Trophoblast cell (in vitro differentiated cells and primary cell): ENCODE measurements at regions not wholly inside any gene's neighbourhood (a gene's known extent, or its start where the extent isn't known, plus 50 kb on each side); places are given as distances from the start of the nearest gene placed in this dataset.

Source experiments
- DNase-seq, 2 donors: peaks; one replicate each; pipeline ENCODE4 v3.0.0-alpha.2; 2016
- H2AFZ ChIP-seq: 2 replicates; pipeline ENCODE4 v1.6.1; 2013; ENCODE audit warnings: low read length, moderate library complexity, mild to moderate bottlenecking; ENCODE audit not compliant: insufficient read depth, poor library complexity
- H2AK5ac ChIP-seq: 2 replicates; pipeline ENCODE4 v1.6.1; 2013; ENCODE audit warnings: mild to moderate bottlenecking, low read length
- H2BK120ac ChIP-seq: 2 replicates; pipeline ENCODE4 v1.6.1; 2013; ENCODE audit warnings: low read length, mild to moderate bottlenecking, moderate library complexity; ENCODE audit not compliant: insufficient read depth, poor library complexity
- H2BK12ac ChIP-seq: 2 replicates; pipeline ENCODE4 v1.6.1; 2013; ENCODE audit warnings: mild to moderate bottlenecking, low read length, moderate library complexity
- H2BK5ac ChIP-seq: 2 replicates; pipeline ENCODE4 v1.6.1; 2013; ENCODE audit warnings: low read length, low read depth, moderate library complexity, mild to moderate bottlenecking; ENCODE audit not compliant: poor library complexity
- H3K14ac ChIP-seq: 2 replicates; pipeline ENCODE4 v1.6.1; 2013; ENCODE audit warnings: mild to moderate bottlenecking, low read length
- H3K18ac ChIP-seq: 2 replicates; pipeline ENCODE4 v1.6.1; 2013; ENCODE audit warnings: mild to moderate bottlenecking, low read length
- H3K23ac ChIP-seq: 2 replicates; pipeline ENCODE4 v1.6.1; 2013; ENCODE audit warnings: low read length
- H3K27ac ChIP-seq: 2 replicates; pipeline ENCODE4 v1.5.1; 2013; ENCODE audit warnings: low read depth, mild to moderate bottlenecking, inconsistent platforms, low read length, moderate library complexity
- H3K27me3 ChIP-seq: 2 replicates; pipeline ENCODE4 v1.6.1; 2013; ENCODE audit warnings: inconsistent platforms, mild to moderate bottlenecking, low read length, moderate library complexity; ENCODE audit not compliant: insufficient read depth
- H3K36me3 ChIP-seq, 2 experiments: 1 replicate in 1 of 2; 2 replicates in 1 of 2; pipeline ENCODE4 v1.6.1; 2013; ENCODE audit warnings: low read length in 2 of 2, mild to moderate bottlenecking in 2 of 2, moderate library complexity in 1 of 2; ENCODE audit not compliant: insufficient read depth in 2 of 2, control insufficient read depth in 1 of 2
- H3K4ac ChIP-seq: 2 replicates; pipeline ENCODE4 v1.6.1; 2013; ENCODE audit warnings: low read depth, mild to moderate bottlenecking, low read length, moderate library complexity
- H3K4me1 ChIP-seq, 2 experiments: 1 replicate in 1 of 2; 2 replicates in 1 of 2; pipeline ENCODE4 v1.6.1; 2013; ENCODE audit warnings: low read length in 2 of 2, mild to moderate bottlenecking in 2 of 2, moderate library complexity in 1 of 2; ENCODE audit not compliant: insufficient read depth in 2 of 2, control insufficient read depth in 1 of 2
- H3K4me2 ChIP-seq: 2 replicates; pipeline ENCODE4 v1.6.1; 2013; ENCODE audit warnings: inconsistent platforms, mild to moderate bottlenecking, low read length, moderate library complexity
- H3K4me3 ChIP-seq: 2 replicates; pipeline ENCODE4 v1.5.1; 2013; ENCODE audit warnings: mild to moderate bottlenecking, low read depth, low read length, inconsistent platforms
- H3K79me1 ChIP-seq: one replicate; pipeline ENCODE4 v1.6.1; 2013; ENCODE audit warnings: low read length
- H3K79me2 ChIP-seq: 2 replicates; pipeline ENCODE4 v1.6.1; 2013; ENCODE audit warnings: low read length, mild to moderate bottlenecking; ENCODE audit not compliant: control insufficient read depth, insufficient read depth, poor library complexity
- H3K9ac ChIP-seq: 2 replicates; pipeline ENCODE4 v1.6.1; 2013; ENCODE audit warnings: mild to moderate bottlenecking, low read length
- H3K9me3 ChIP-seq: 2 replicates; pipeline ENCODE4 v1.6.1; 2013; ENCODE audit warnings: low read depth, mild to moderate bottlenecking, control low read depth, inconsistent platforms, low read length; ENCODE audit not compliant: insufficient read depth
- H4K12ac ChIP-seq: 2 replicates; pipeline ENCODE4 v1.6.1; 2013; ENCODE audit warnings: low read depth, mild to moderate bottlenecking, low read length, moderate library complexity
- H4K8ac ChIP-seq: 2 replicates; pipeline ENCODE4 v1.6.1; 2013; ENCODE audit warnings: low read depth, mild to moderate bottlenecking, low read length, moderate library complexity
- H4K91ac ChIP-seq: one replicate; pipeline ENCODE4 v1.6.1; 2013; ENCODE audit warnings: low read depth, mild to moderate bottlenecking, low read length, moderate library complexity
- WGBS: extraction: QIAGEN DNeasy Blood & Tissue Kit; methylation state at CpG from one replicate; pipeline ENCODE4 v1.1.7; 2013; ENCODE audit warnings: missing lambda C conversion rate; ENCODE audit not compliant: insufficient read length, insufficient coverage; ENCODE audit errors: extremely low coverage; 5-methylcytosine and 5-hydroxymethylcytosine counted together

DNA sequence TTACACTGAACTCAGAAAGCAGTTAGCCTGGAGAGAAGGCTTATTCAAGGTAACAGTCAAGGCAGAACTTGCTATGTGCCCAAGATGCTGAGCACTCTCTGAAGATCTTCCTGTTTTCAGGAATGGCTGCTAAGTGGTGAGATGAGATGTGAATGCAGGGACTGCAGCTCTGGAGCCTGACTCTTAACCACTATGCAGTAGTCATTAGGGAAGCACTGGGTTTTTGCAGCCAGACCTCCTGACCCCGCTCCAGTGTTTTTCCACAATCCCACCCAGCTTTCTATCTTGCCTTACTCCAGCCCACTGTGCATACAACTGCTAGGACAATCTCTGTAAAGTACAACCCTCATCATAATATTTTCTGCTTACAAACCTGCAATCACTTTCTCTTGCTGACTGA, 95.2 kb upstream of the LNX1 start:
- H3K4me2 ChIP-seq = no peak overlapping the region
- no peaks in the 10 kb centered on the region for H3K9me3 ChIP-seq
- no peaks in the 10 kb centered on the region for H3K27me3 ChIP-seq
- H4K91ac ChIP-seq = no peak overlapping the region
- no peak overlapping the region for H3K4ac ChIP-seq
- no peak overlapping the region for H2BK120ac ChIP-seq
- H3K18ac ChIP-seq = no peak overlapping the region
- H3K9ac ChIP-seq = no peak overlapping the region
- no peak overlapping the region for H2BK12ac ChIP-seq
- no peak overlapping the region for H3K23ac ChIP-seq
- no peak for DNase-seq
- no peaks in the 10 kb centered on the region for H3K79me1 ChIP-seq
- no CpG with 5 or more reads among the region's 1 CpG for WGBS
- no peak overlapping the region for H4K12ac ChIP-seq
- no peak overlapping the region for H2AFZ ChIP-seq
- no peaks in the 10 kb centered on the region for H3K36me3 ChIP-seq
- H3K14ac ChIP-seq = no peak overlapping the region
- H3K27ac ChIP-seq = no peak overlapping the region
- H3K4me1 ChIP-seq = no peaks in the 10 kb centered on the region
- no peak overlapping the region for H3K4me3 ChIP-seq
- no peak overlapping the region for H4K8ac ChIP-seq
- no peak overlapping the region for H2BK5ac ChIP-seq
- H3K79me2 ChIP-seq = no peaks in the 10 kb centered on the region
- H2AK5ac ChIP-seq = no peak overlapping the region

DNA sequence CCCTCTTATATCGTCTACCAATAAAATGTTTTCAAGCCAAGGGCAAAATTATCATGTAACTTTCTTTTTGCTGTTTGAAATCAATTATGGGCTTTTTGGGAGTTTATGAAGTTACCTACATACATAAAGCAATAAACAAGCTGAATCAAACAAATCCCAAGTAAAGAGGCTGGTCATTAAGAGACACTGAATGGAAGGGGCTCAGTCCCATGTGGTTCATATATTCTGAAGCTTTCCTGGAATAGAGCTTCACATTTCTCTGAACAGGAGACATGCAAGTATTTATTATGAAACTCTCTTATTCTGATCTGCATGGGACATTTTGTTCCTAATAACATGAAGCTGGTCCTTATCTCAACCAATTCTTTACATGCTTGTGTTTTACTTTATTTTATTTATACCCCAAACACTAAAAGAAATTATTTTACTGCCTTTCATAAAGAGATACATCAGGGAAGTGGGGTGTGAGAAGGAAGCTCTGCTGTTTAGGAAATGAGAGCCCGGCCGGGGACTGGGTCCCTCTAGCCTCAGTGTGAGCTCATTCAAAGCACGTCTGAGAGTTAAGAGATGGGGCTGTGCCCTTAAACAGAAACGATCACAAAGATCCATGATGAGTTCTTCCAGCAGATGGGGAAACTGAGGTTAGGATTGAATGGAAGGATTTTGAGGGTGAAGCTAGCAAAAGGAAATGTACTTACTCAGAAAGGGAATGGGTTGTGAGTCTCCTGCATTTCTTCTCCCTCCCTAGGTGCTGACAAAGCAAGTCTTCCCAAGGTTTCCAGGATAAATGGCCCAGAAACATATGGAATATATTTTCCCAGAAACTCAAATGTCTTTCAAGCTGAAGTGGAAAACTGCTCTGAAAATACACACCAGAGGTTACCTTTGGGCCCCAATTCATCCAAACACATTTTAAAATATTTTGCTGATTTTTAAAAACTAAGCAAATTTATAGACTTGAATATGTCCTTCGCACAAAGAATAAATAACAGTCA, 93.1 kb upstream of the LNX1 start:
- no peak for DNase-seq
- no CpG with 5 or more reads among the region's 6 CpGs for WGBS
- H2BK120ac ChIP-seq = no peak overlapping the region
- H3K23ac ChIP-seq = no peak overlapping the region
- no peaks in the 10 kb centered on the region for H3K9me3 ChIP-seq
- H3K27ac ChIP-seq = no peak overlapping the region
- H3K27me3 ChIP-seq = no peaks in the 10 kb centered on the region
- H3K4me1 ChIP-seq = no peaks in the 10 kb centered on the region
- no peak overlapping the region for H3K4me2 ChIP-seq
- H3K4ac ChIP-seq = no peak overlapping the region
- H3K36me3 ChIP-seq = no peaks in the 10 kb centered on the region
- H3K9ac ChIP-seq = no peak overlapping the region
- no peak overlapping the region for H4K12ac ChIP-seq
- no peak overlapping the region for H2BK5ac ChIP-seq
- H3K18ac ChIP-seq = no peak overlapping the region
- H2BK12ac ChIP-seq = no peak overlapping the region
- no peak overlapping the region for H2AK5ac ChIP-seq
- no peak overlapping the region for H3K4me3 ChIP-seq
- no peak overlapping the region for H2AFZ ChIP-seq
- no peak overlapping the region for H4K8ac ChIP-seq
- no peak overlapping the region for H3K14ac ChIP-seq
- H3K79me2 ChIP-seq = no peaks in the 10 kb centered on the region
- H3K79me1 ChIP-seq = no peaks in the 10 kb centered on the region
- no peak overlapping the region for H4K91ac ChIP-seq

DNA sequence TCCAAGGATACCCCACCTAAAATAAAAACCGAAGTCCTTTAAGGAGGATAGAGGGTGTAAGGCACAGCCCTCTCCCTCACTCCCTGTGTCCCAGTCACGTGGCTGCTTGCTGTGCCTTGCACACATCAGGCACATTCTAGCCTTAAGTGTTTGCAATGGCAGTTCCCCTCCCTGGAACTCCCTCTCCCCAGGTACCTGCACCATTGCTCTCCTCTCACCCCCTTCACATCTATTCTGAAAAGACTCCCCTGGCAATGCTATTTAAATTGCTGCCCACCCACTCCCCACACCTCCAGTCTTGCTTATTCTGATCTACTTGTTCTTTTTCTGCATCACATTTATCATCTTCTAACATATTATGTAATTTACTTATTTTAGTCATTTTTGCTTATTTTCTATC, 91.6 kb upstream of the LNX1 start:
- H2AFZ ChIP-seq = no peak overlapping the region

DNA sequence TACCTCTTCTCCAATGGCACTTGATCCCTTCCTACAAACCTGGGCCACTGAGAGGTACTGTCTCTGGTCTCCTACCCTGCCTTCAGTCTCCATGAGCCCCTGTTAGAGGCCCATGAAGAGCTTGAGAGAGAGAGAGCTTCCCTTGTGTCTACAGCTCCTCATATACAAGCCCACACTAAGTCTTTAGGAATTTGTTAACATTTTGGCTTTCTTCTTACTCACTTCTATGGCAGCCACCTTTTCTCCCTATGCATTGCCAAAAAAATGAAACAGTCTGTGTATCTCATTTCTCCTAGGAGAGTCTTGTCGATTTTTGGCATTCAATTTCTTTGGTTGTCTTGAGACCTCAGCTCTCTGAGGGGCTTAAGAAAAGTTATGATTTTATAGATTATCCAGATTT, 90.9 kb upstream of the LNX1 start:
- no peak overlapping the region for H4K91ac ChIP-seq
- H3K4me2 ChIP-seq = no peak overlapping the region
- H3K79me2 ChIP-seq = no peaks in the 10 kb centered on the region
- H3K79me1 ChIP-seq = no peaks in the 10 kb centered on the region
- peak in 1 of 2 donors; percentile 31 for DNase-seq
- H3K36me3 ChIP-seq = no peaks in the 10 kb centered on the region
- H3K14ac ChIP-seq = no peak overlapping the region
- H3K4ac ChIP-seq = no peak overlapping the region
- no peak overlapping the region for H3K9ac ChIP-seq
- WGBS = no CpG with 5 or more reads among the region's 1 CpG
- H2AK5ac ChIP-seq = no peak overlapping the region
- H3K27me3 ChIP-seq = no peaks in the 10 kb centered on the region
- no peak overlapping the region for H2AFZ ChIP-seq
- no peak overlapping the region for H3K23ac ChIP-seq
- no peak overlapping the region for H4K12ac ChIP-seq
- H3K27ac ChIP-seq = no peak overlapping the region
- no peak overlapping the region for H4K8ac ChIP-seq
- H3K4me1 ChIP-seq = no peaks in the 10 kb centered on the region
- H2BK120ac ChIP-seq = no peak overlapping the region
- H2BK5ac ChIP-seq = no peak overlapping the region
- no peak overlapping the region for H2BK12ac ChIP-seq
- H3K9me3 ChIP-seq = no peaks in the 10 kb centered on the region
- no peak overlapping the region for H3K18ac ChIP-seq
- no peak overlapping the region for H3K4me3 ChIP-seq

More for the DNA sequence above, 91.6 kb upstream of the LNX1 start:
- Histone ChIP-seq H2BK120ac (no peak overlapping the region), H3K9ac (no peak overlapping the region), H3K14ac (no peak overlapping the region), H3K9me3 (no peaks in the 10 kb centered on the region), H3K27me3 (no peaks in the 10 kb centered on the region), H4K8ac (no peak overlapping the region), H3K4me3 (no peak overlapping the region), H3K23ac (no peak overlapping the region), H3K27ac (no peak overlapping the region), H3K79me1 (no peaks in the 10 kb centered on the region), H4K91ac (no peak overlapping the region), H2BK5ac (no peak overlapping the region), H3K79me2 (no peaks in the 10 kb centered on the region), H2AK5ac (no peak overlapping the region), H3K18ac (no peak overlapping the region), H2BK12ac (no peak overlapping the region), H3K4me2 (no peak overlapping the region), H3K4me1 (no peaks in the 10 kb centered on the region), H3K36me3 (no peaks in the 10 kb centered on the region), H3K4ac (no peak overlapping the region), H4K12ac (no peak overlapping the region)
- no CpG with 5 or more reads among the region's 2 CpGs for WGBS
- no peak for DNase-seq
